ENCODE measurements at regions not wholly inside any gene's neighbourhood (a gene's known extent, or its start where the extent isn't known, plus 50 kb on each side); places are given as distances from the start of the nearest gene placed in this dataset.

DNA sequence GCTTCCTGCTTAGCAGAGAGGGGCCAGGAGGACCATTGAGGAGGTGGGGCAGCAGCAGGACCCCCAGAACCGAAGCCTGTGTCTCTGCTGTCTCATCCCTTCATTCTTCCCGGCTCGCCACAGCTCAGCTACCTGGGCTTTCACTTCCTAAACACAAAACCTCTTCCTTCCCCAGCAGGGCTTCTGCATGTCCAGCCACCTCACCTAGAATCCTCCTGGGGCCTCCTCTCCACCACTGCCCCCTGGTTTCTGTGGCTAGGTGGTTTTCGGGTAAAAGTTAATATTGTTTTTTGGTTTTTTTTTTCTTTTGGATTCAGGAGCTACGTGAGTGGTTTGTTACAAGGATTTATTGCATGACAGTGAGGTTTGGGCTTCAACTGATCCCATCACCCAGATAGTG lies 61.8 kb upstream of the PABPC3 start:
- Histone ChIP-seq H3K36me3 (replicated peaks in 1 of 2) (no peaks in the 10 kb centered on the region), H3K27ac (no peak overlapping the region), H3K4me1 (replicated peaks in 1 of 2) (no peaks in the 10 kb centered on the region), H3K4me3 (no peak overlapping the region), H3K9me3 (replicated peaks in 1 of 3) (no peaks in the 10 kb centered on the region), H3K27me3 (peaks cover 8% of the 10 kb centered on the region)
- 56 to 71% (median 68%) methylated on average over 5 of the region's 5 CpGs for WGBS, 4 donors
- no peak for TF ChIP-seq POLR2A (IDR thresholded peaks at IDR 0.05)
- TF ChIP-seq CTCF (IDR thresholded peaks at IDR 0.05) = no peak
- no peak for DNase-seq
- intact Hi-C loops (cut with DNase I) = no loop called here

DNA sequence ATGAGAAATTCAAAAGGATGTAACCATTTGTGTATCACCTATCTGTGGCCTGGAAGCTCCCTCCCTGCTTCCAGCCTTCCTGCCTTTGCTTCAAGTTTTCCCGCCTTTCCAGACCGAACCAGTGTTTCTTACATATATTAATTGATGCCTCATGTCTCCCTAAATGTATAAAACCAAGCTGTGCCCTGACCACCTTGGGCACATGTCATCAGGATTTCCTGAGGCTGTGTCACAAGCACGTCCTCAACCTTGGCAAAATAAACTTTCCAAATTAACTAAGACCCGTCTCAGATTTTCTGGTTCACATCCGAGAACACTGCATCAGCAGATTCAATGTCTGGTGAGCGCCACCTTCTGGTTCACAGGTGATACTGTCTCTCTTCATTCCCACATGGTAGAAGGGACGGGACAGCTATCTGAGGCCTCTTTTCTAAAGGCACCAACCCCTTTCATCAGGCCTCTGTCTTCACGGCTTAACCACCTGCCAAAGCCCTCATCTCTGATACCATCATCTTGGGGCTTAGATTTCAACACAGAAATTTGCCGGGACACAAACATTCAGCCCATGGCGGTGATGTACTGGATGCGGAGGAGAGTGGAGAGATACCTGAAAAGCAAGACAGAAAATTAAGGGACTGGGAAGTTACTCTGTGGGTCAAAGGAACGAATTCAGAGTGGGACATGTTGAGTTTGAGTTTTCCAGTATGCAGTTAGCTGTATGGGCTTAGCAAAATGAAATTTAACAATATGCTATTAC lies 58.7 kb upstream of the PABPC3 start:
- H3K27me3 ChIP-seq = peaks cover 13% of the 10 kb centered on the region
- no peaks in the 10 kb centered on the region for H3K36me3 ChIP-seq (replicated peaks in 1 of 2)
- intact Hi-C loops (cut with DNase I) = no loop called here

DNA sequence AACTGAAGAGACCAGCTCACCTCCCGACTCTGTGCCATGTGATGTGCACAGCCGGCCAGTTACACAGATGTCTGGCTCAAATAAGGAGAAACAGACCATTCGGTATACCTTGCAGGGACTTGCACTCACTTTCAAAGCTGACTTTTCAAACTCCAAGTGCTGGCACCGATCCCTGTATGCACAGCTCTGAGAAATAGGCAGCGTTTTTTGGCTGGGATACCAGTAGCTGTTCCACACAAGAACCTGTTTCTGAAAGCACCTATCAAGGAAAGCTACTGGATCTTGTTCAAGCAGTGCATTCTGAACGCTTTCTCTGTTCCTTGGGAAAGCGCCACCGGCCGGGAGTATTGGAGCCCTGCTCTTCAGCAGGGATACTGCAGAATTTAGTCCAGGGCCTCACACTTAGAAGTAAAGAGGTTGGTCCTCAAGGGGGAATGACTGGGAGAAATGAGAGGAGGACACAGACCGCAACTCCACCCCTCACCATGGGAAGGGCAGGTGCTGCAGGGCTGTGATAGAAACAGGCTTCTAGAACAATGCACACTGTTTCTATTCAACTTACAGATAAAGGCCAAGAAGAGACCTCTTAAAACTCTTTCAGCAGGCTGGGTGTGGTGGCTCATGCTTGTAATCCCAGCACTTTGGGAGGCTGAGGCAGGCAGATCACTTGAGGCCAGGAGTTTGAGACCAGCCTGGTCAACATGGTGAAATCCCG lies 53.6 kb upstream of the PABPC3 start:
- intact Hi-C loops (cut with DNase I) = no loop called here
- DNase-seq = no peak
- TF ChIP-seq POLR2A (IDR thresholded peaks at IDR 0.05) (no peak), CTCF (IDR thresholded peaks at IDR 0.05) (no peak)
- Histone ChIP-seq H3K27me3 (peaks cover 34% of the 10 kb centered on the region), H3K9me3 (replicated peaks in 1 of 3) (no peaks in the 10 kb centered on the region), H3K36me3 (replicated peaks in 1 of 2) (no peaks in the 10 kb centered on the region), H3K27ac (no peak overlapping the region), H3K4me3 (no peak overlapping the region), H3K4me1 (replicated peaks in 1 of 2) (no peaks in the 10 kb centered on the region)
- 65 to 78% (median 66%) methylated on average over 11 of the region's 11 CpGs for WGBS, 4 donors

More for the DNA sequence above, 58.7 kb upstream of the PABPC3 start:
- no peaks in the 10 kb centered on the region for H3K4me1 ChIP-seq (replicated peaks in 1 of 2)
- TF ChIP-seq CTCF (IDR thresholded peaks at IDR 0.05) (peak; percentile 63 to 77 (median 69)), POLR2A (IDR thresholded peaks at IDR 0.05) (no peak)
- no peaks in the 10 kb centered on the region for H3K9me3 ChIP-seq (replicated peaks in 1 of 3)
- DNase-seq = peak; percentile 45 to 73 (median 64)
- no peak overlapping the region for H3K4me3 ChIP-seq
- H3K27ac ChIP-seq = no peak overlapping the region
- WGBS, 4 donors = 32 to 34% (median 33%) methylated on average over 12 of the region's 12 CpGs

GRCh38 chr13:25044071-25044470 lies 51.9 kb upstream of the PABPC3 start:
- Histone ChIP-seq H3K27me3 (peaks cover 44% of the 10 kb centered on the region), H3K36me3 (replicated peaks in 1 of 2) (no peaks in the 10 kb centered on the region), H3K27ac (no peak overlapping the region), H3K4me1 (replicated peaks in 1 of 2) (no peaks in the 10 kb centered on the region), H3K4me3 (no peak overlapping the region), H3K9me3 (replicated peaks in 1 of 3) (no peaks in the 10 kb centered on the region)
- DNase-seq = no peak
- intact Hi-C loops (cut with DNase I) = no loop called here
- no peak for TF ChIP-seq CTCF (IDR thresholded peaks at IDR 0.05)
- no peak for TF ChIP-seq POLR2A (IDR thresholded peaks at IDR 0.05)
- WGBS, 4 donors = 72 to 82% (median 79%) methylated on average over 5 to 6 of the region's 6 CpGs

Small RNA genes lying in the stretch of these regions (small RNA-seq; reads per million reads assigned to genes)
- gene AL590099.1 (0 reads per million in 2 donors), gene LSP1P1 (0 reads per million in 2 donors)

Data from adrenal gland (tissue), 9 donors.